Gastroesophageal sphincter (tissue), 3 donors: ENCODE measurements at regions not wholly inside any gene's neighbourhood (a gene's known extent, or its start where the extent isn't known, plus 50 kb on each side); places are given as distances from the start of the nearest gene placed in this dataset.

ENCODE experiments used
- POLR2AphosphoS5 ChIP-seq: sonication (generic); formaldehyde crosslinking; IDR thresholded peaks from one replicate; pipeline ENCODE4 v1.6.1; 2017; ENCODE audit warnings: antibody characterized with exemption
- TF ChIP-seq, protein P1 (sequence below), 4 experiments: fragments of 200-600 bp in 2 of 4; fragments of 450-650 bp in 2 of 4; sonication (generic) in 1 of 4; IDR thresholded peaks; one replicate each; pipeline ENCODE4 v1.5.1; 2017 to 2019; ENCODE audit warnings: antibody characterized with exemption in 4 of 4, mild to moderate bottlenecking in 2 of 4, moderate library complexity in 2 of 4

DNA sequence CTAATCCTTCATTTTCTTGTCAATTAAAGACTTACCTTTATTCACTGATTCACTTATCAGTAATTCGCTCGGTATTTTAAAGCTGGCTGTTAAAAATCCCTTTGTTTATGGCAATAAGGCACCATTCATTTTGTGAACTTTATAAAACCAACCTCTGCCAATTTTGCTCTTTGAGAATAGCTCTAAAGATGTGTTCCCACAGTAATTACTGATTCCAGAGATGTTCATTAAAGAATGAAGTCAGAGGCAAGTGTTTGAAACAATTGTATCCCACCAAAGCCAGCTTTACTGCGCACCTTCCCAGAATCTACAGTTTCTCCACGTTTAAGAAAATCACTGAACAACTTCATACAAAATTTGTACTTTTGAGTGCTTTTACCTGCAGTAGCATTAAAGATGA, 424.5 kb downstream of the USP25 start:
- no peak for TF ChIP-seq POLR2AphosphoS5
- TF ChIP-seq, protein P1, sequence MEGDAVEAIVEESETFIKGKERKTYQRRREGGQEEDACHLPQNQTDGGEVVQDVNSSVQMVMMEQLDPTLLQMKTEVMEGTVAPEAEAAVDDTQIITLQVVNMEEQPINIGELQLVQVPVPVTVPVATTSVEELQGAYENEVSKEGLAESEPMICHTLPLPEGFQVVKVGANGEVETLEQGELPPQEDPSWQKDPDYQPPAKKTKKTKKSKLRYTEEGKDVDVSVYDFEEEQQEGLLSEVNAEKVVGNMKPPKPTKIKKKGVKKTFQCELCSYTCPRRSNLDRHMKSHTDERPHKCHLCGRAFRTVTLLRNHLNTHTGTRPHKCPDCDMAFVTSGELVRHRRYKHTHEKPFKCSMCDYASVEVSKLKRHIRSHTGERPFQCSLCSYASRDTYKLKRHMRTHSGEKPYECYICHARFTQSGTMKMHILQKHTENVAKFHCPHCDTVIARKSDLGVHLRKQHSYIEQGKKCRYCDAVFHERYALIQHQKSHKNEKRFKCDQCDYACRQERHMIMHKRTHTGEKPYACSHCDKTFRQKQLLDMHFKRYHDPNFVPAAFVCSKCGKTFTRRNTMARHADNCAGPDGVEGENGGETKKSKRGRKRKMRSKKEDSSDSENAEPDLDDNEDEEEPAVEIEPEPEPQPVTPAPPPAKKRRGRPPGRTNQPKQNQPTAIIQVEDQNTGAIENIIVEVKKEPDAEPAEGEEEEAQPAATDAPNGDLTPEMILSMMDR (IDR thresholded peaks at IDR 0.05): no peak
